C4-2B (cell line): ENCODE measurements at regions not wholly inside any gene's neighbourhood (a gene's known extent, or its start where the extent isn't known, plus 50 kb on each side); places are given as distances from the start of the nearest gene placed in this dataset.

Experiments used
- ZFX ChIP-seq: fragments of 450-650 bp; IDR thresholded peaks from 2 replicates; pipeline ENCODE4 v1.6.1; 2017
- TF ChIP-seq, protein P1 (sequence below): fragments of 450-650 bp; conservative IDR thresholded peaks from 2 replicates; pipeline ENCODE4 v1.5.1; 2017; ENCODE audit warnings: mild to moderate bottlenecking

DNA sequence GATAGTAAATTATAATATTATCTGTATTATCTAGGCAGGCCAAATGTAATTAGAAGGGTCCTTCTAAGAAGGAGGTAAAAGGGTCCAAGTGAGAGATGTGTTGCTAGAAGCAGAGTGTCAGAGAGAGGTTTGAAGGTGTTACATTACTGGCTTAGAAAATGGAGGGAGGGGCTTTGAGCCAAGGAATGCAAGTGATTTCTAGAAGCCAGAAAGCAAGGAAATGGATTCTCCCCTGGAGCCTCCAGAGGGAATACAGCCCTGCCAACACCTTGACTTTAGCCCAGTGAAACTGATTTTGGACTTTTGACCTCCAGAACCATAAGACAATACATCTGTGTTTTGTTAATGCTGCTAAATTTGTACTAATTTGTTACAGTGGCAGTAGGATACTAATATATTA lies 97.9 kb upstream of the IL6 start:
- TF ChIP-seq, protein P1, sequence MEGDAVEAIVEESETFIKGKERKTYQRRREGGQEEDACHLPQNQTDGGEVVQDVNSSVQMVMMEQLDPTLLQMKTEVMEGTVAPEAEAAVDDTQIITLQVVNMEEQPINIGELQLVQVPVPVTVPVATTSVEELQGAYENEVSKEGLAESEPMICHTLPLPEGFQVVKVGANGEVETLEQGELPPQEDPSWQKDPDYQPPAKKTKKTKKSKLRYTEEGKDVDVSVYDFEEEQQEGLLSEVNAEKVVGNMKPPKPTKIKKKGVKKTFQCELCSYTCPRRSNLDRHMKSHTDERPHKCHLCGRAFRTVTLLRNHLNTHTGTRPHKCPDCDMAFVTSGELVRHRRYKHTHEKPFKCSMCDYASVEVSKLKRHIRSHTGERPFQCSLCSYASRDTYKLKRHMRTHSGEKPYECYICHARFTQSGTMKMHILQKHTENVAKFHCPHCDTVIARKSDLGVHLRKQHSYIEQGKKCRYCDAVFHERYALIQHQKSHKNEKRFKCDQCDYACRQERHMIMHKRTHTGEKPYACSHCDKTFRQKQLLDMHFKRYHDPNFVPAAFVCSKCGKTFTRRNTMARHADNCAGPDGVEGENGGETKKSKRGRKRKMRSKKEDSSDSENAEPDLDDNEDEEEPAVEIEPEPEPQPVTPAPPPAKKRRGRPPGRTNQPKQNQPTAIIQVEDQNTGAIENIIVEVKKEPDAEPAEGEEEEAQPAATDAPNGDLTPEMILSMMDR, result no peak
- no peak for TF ChIP-seq ZFX
